HepG2 (cell line): ENCODE measurements at regions not wholly inside any gene's neighbourhood (a gene's known extent, or its start where the extent isn't known, plus 50 kb on each side); places are given as distances from the start of the nearest gene placed in this dataset.

ENCODE experiments used
- ATAC-seq: fragments of 200-7000 bp; cut with Tn5 transposase; 3 replicates; pipeline ENCODE4 v1.9.1; 2020; ENCODE audit warnings: mild to moderate bottlenecking, moderate library complexity
- BruUV-seq: library from RNA; stranded (reverse); fragments of 400-500 nt; replicated peaks from 2 replicates; lab custom pipeline; 2021; lab: Mats Ljungman, UMichigan
- CTCF ChIA-PET: fragments of 300-600 bp; formaldehyde crosslinking; extraction: SDS; loops from one replicate; lab custom pipeline; 2021; ENCODE audit warnings: low total read pairs, inconsistent platforms, low intra/inter-chr PET ratio; lab: Yijun Ruan, JAX
- POLR2A ChIA-PET: fragments of 350-600 bp; sonication (Branson Sonifier 250); formaldehyde crosslinking; loops from one replicate; lab custom pipeline; 2020; ENCODE audit warnings: antibody characterized with exemption, inconsistent platforms; lab: Yijun Ruan, JAX
- DNase-seq: peaks from one replicate; pipeline ENCODE4 v3.0.0-alpha.2; 2015; ENCODE audit warnings: low spot score
- FAIRE-seq: peaks from 3 replicates; lab custom pipeline; 2011; peaks lifted over from hg19 to GRCh38; lab: Jason Lieb, UNC
- H2AFZ ChIP-seq: one replicate; pipeline ENCODE4 v1.6.1; 2011; ENCODE audit warnings: low read length, inconsistent platforms
- H3K27ac ChIP-seq: fragments of 300-600 bp; 3 replicates; pipeline ENCODE4 v1.8.0; 2011; ENCODE audit warnings: mixed run types, mild to moderate bottlenecking, mixed read lengths, low read length, inconsistent platforms; ENCODE audit not compliant: insufficient read depth; ENCODE audit errors: extremely low read length
- H3K27me3 ChIP-seq, 2 experiments: fragments of 200-600 bp in 1 of 2; 2 replicates in 1 of 2; 3 replicates in 1 of 2; pipeline versions ENCODE4 v1.6.0 to v1.8.0; 2011; ENCODE audit warnings: low read length in 2 of 2, mild to moderate bottlenecking in 2 of 2, moderate library complexity in 2 of 2, inconsistent platforms in 1 of 2; ENCODE audit not compliant: insufficient read depth in 2 of 2, control insufficient read depth in 1 of 2
- H3K36me3 ChIP-seq, 2 experiments: fragments of 200-600 bp in 1 of 2; replicated peaks in 1 of 2; 2 replicates in 1 of 2; 3 replicates in 1 of 2; pipeline versions ENCODE4 v1.5.1 to v1.8.0; 2011; ENCODE audit warnings: low read length in 2 of 2, inconsistent platforms in 1 of 2; ENCODE audit not compliant: insufficient read depth in 2 of 2, control insufficient read depth in 1 of 2
- H3K4me1 ChIP-seq: 2 replicates; pipeline ENCODE4 v1.5.1; 2012; ENCODE audit warnings: low read length, inconsistent platforms; ENCODE audit not compliant: insufficient read depth
- H3K4me2 ChIP-seq: 2 replicates; pipeline ENCODE4 v1.6.0; 2011; ENCODE audit warnings: low read depth, low read length, inconsistent platforms
- H3K4me3 ChIP-seq, 3 experiments: fragments of 200-600 bp in 1 of 3; sonication (generic), shearing (Covaris generic) in 1 of 3; replicated peaks in 1 of 3; 2 replicates each; pipeline ENCODE4 v1.5.1; 2011 to 2016; ENCODE audit warnings: low read length in 3 of 3, inconsistent platforms in 2 of 3, low read depth in 2 of 3, mild to moderate bottlenecking in 2 of 3, control low read depth in 1 of 3, mixed read lengths in 1 of 3; ENCODE audit not compliant: insufficient read depth in 1 of 3
- H3K79me2 ChIP-seq: one replicate; pipeline ENCODE4 v1.6.1; 2011; ENCODE audit warnings: low read length, inconsistent platforms; ENCODE audit not compliant: insufficient read depth
- H3K9ac ChIP-seq: 2 replicates; pipeline ENCODE4 v1.6.0; 2011; ENCODE audit warnings: mild to moderate bottlenecking, low read depth, low read length, inconsistent platforms; ENCODE audit not compliant: insufficient read depth
- H3K9me3 ChIP-seq: 2 replicates; pipeline ENCODE4 v1.5.1; 2012; ENCODE audit warnings: mild to moderate bottlenecking, low read length
- H4K20me1 ChIP-seq: 2 replicates; pipeline ENCODE4 v1.6.0; 2011; ENCODE audit warnings: inconsistent platforms, mild to moderate bottlenecking, low read length, moderate library complexity; ENCODE audit not compliant: insufficient read depth
- CCDC6 ChIP-seq: sonication (generic); formaldehyde crosslinking; IDR thresholded peaks from 2 replicates; pipeline ENCODE4 v1.8.1; 2022; ENCODE audit warnings: mild to moderate bottlenecking, missing genetic modification reagents, moderate library complexity
- DNMT1 ChIP-seq: sonication (generic); formaldehyde crosslinking; IDR thresholded peaks from 2 replicates; pipeline ENCODE4 v1.5.1; 2020; ENCODE audit warnings: mild to moderate bottlenecking, missing genetic modification reagents
- EEA1 ChIP-seq: sonication (generic); formaldehyde crosslinking; IDR thresholded peaks from 2 replicates; pipeline ENCODE4 v1.5.1; 2020; ENCODE audit warnings: mild to moderate bottlenecking, missing genetic modification reagents, borderline replicate concordance
- HMG20A ChIP-seq: IDR thresholded peaks from 2 replicates; pipeline ENCODE4 v1.6.1; 2016; ENCODE audit warnings: borderline replicate concordance
- MAFK ChIP-seq, 2 experiments: IDR thresholded peaks in 1 of 2; conservative IDR thresholded peaks in 1 of 2; 2 replicates each; pipeline ENCODE4 v1.6.1; 2011; ENCODE audit warnings: improper control_type of control experiment in 2 of 2, low read length in 2 of 2
- RARA ChIP-seq: IDR thresholded peaks from 2 replicates; pipeline ENCODE4 v1.6.1; 2016; ENCODE audit warnings: missing genetic modification reagents, missing compliant biosample characterization
- SKI ChIP-seq: fragments of 450-650 bp; IDR thresholded peaks from one replicate; pipeline ENCODE4 v1.6.1; 2018; ENCODE audit warnings: mild to moderate bottlenecking; ENCODE audit not compliant: partially characterized antibody
- ZHX2 ChIP-seq, 2 experiments: sonication (generic) in 1 of 2; formaldehyde crosslinking in 1 of 2; IDR thresholded peaks; 2 replicates each; pipeline versions ENCODE4 v1.6.1 to v1.9.0; 2014 to 2022; ENCODE audit warnings: antibody characterized with exemption in 1 of 2, borderline replicate concordance in 1 of 2, inconsistent platforms in 1 of 2, low read depth in 1 of 2, missing genetic modification reagents in 1 of 2
- ZNF234 ChIP-seq: sonication (generic); formaldehyde crosslinking; conservative IDR thresholded peaks from 2 replicates; pipeline ENCODE4 v1.5.1; 2020; ENCODE audit warnings: mild to moderate bottlenecking, missing genetic modification reagents
- ZNF367 ChIP-seq: sonication (generic); formaldehyde crosslinking; IDR thresholded peaks from 2 replicates; pipeline ENCODE4 v1.4.0; 2020; ENCODE audit warnings: missing genetic modification reagents, borderline replicate concordance
- ZNF672 ChIP-seq: sonication (generic); formaldehyde crosslinking; IDR thresholded peaks from 2 replicates; pipeline ENCODE4 v1.8.1; 2022; ENCODE audit warnings: missing genetic modification reagents
- WGBS: methylation state at CpG from one replicate; pipeline ENCODE4 v1.1.6; 2017; ENCODE audit warnings: low lambda C conversion rate; 5-methylcytosine and 5-hydroxymethylcytosine counted together
- in situ Hi-C: cut with HindIII; loops from 2 replicates; pipeline ENCODE4 v1.10.0; 2017; ENCODE audit warnings: low pct_unique_long_range_greater_than_20kb; ENCODE audit not compliant: extremely low pct_ligation_motif_present
- intact Hi-C: fragments of 100-400 bp; cut with micrococcal nuclease; formaldehyde crosslinking; loops from one replicate; pipeline ENCODE4 v1.10.0; 2022; ENCODE audit not compliant: unreplicated experiment
- TF ChIP-seq, protein P1 (sequence below): sonication (generic); formaldehyde crosslinking; IDR thresholded peaks from 2 replicates; pipeline ENCODE4 v1.8.0; 2022; ENCODE audit warnings: mild to moderate bottlenecking, missing genetic modification reagents, moderate library complexity
- TF ChIP-seq, protein P2 (sequence below): sonication (generic); formaldehyde crosslinking; IDR thresholded peaks from 2 replicates; pipeline ENCODE4 v1.5.1; 2020; ENCODE audit warnings: missing genetic modification reagents, mild to moderate bottlenecking, borderline replicate concordance
- TF ChIP-seq, protein P3 (sequence below): IDR thresholded peaks from 2 replicates; pipeline ENCODE4 v1.6.1; 2016; ENCODE audit warnings: missing biosample characterization, missing genetic modification reagents, low read depth

DNA sequence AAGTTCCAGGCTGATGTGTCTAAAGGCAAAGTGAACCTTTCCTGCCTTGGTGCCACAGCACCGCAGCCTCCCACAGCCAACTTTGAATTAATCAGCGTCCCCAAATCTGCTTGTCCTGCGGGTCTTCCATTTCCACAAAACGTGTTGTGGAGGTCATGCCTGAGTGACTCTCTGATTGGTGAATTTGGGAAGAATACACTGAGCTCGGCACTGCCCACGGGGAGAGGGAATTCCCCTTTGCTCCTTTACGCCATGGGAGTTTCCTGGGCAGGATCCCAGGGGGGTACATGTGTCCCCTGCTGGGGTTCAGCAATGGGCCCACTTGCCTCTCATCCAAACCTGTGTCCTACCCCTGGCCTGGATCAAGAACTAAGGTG, 90.4 kb downstream of the LHX2 start:
- no peaks in the 10 kb centered on the region for H4K20me1 ChIP-seq
- H3K4me3 ChIP-seq = no peak overlapping the region
- no peaks in the 10 kb centered on the region for H3K9me3 ChIP-seq
- no peak overlapping the region for H3K4me2 ChIP-seq
- peaks cover 4 to 53% of the 10 kb centered on the region in 2 experiments; a peak in 3 of 5 replicates for H3K27me3 ChIP-seq
- no peak for TF ChIP-seq ZNF234 (CRISPR knock-in tag)
- no peak for TF ChIP-seq EEA1 (CRISPR knock-in tag)
- no peak for TF ChIP-seq DNMT1 (CRISPR knock-in tag)
- TF ChIP-seq SKI = no peak
- TF ChIP-seq MAFK (conservative IDR thresholded peaks at IDR 0.05 in 1 of 2, IDR thresholded peaks at IDR 0.05 in 1 of 2; ENCODE audit: low read length in 2 of 2) = no peak
- no peak for TF ChIP-seq RARA (CRISPR knock-in tag)
- TF ChIP-seq, protein P1, sequence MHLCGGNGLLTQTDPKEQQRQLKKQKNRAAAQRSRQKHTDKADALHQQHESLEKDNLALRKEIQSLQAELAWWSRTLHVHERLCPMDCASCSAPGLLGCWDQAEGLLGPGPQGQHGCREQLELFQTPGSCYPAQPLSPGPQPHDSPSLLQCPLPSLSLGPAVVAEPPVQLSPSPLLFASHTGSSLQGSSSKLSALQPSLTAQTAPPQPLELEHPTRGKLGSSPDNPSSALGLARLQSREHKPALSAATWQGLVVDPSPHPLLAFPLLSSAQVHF (CRISPR knock-in tag) = no peak
- no peak for TF ChIP-seq ZNF367 (CRISPR knock-in tag)
- TF ChIP-seq CCDC6 (CRISPR knock-in tag) = no peak
- TF ChIP-seq HMG20A (CRISPR knock-in tag) = no peak
- TF ChIP-seq, protein P2, sequence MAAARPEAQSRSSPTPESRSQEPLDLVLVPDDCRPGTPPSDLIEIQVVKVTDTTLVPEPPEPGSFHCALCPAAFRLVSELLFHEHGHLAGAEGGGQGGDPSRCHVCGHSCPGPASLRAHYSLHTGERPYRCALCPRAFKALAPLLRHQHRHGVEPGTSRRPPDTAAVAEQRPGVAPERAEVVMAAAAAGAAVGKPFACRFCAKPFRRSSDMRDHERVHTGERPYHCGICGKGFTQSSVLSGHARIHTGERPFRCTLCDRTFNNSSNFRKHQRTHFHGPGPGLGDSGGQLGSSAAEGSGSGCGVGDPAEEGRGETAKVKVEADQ (CRISPR knock-in tag) = no peak
- no peak for TF ChIP-seq ZHX2 (IDR thresholded peaks at IDR 0.05; ENCODE audit: low read depth)
- TF ChIP-seq ZHX2 (CRISPR knock-in tag; IDR thresholded peaks at IDR 0.05; ENCODE audit: borderline replicate concordance) = no peak
- TF ChIP-seq, protein P3, sequence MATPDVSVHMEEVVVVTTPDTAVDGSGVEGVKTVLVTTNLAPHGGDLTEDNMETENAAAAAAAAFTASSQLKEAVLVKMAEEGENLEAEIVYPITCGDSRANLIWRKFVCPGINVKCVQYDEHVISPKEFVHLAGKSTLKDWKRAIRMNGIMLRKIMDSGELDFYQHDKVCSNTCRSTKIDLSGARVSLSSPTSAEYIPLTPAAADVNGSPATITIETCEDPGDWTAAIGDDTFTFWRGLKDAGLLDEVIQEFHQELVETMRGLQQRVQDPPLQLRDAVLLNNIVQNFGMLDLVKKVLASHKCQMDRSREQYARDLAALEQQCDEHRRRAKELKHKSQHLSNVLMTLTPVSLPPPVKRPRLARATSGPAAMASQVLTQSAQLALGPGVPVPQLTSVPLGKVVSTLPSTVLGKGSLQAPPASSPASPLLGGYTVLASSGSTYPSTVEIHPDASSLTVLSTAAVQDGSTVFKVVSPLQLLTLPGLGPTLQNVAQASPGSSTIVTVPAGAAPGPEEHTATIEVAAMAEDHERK = no peak
- TF ChIP-seq ZNF672 (CRISPR knock-in tag) = no peak
- TF ChIP-seq, all 625 proteins: peak for 0
- WGBS = 2% methylated on average over 7 of the region's 7 CpGs
- no TSS peak for BruUV-seq
- ChIA-PET CTCF (no interaction called here), POLR2A (no interaction called here)
- FAIRE-seq = no peak
- H2AFZ ChIP-seq = no peak overlapping the region
- intact Hi-C loops (no loop called here), in situ Hi-C loops (no loop called here)
- no peak overlapping the region for H3K9ac ChIP-seq
- no peak overlapping the region for H3K27ac ChIP-seq
- H3K4me1 ChIP-seq = no peaks in the 10 kb centered on the region
- H3K36me3 ChIP-seq = no peaks in the 10 kb centered on the region
- ATAC-seq = no peak
- no peak for DNase-seq
- H3K79me2 ChIP-seq = no peaks in the 10 kb centered on the region
